WTC11 (cell line): ENCODE measurements at regions not wholly inside any gene's neighbourhood (a gene's known extent, or its start where the extent isn't known, plus 50 kb on each side); places are given as distances from the start of the nearest gene placed in this dataset.

ENCODE experiments used
- ATAC-seq: fragments of 200-7000 bp; cut with Tn5 transposase; 2 replicates; pipeline ENCODE4 v1.10.0; 2021; ENCODE audit warnings: mild to moderate bottlenecking, moderate library complexity
- CTCF ChIA-PET: fragments of 300-600 bp; sonication (Branson Sonifier 250); formaldehyde crosslinking; loops from one replicate; lab custom pipeline; 2021; ENCODE audit warnings: antibody characterized with exemption; lab: Charles Lee
- POLR2A ChIA-PET: fragments of 350-600 bp; sonication (Branson Sonifier 250); formaldehyde crosslinking; loops from one replicate; lab custom pipeline; 2021; ENCODE audit warnings: antibody characterized with exemption; lab: Charles Lee
- DNase-seq: peaks from one replicate; pipeline ENCODE4 v3.0.0; 2021; ENCODE audit warnings: low spot score
- H3K27ac Mint-ChIP-seq: 2 replicates; pipeline ENCODE4 v1.8.0; 2021; ENCODE audit warnings: mixed read lengths
- H3K27me3 Mint-ChIP-seq: 2 replicates; pipeline ENCODE4 v1.8.0; 2021; ENCODE audit warnings: low read depth, mild to moderate bottlenecking, moderate library complexity, mixed read lengths
- H3K36me3 Mint-ChIP-seq: 2 replicates; pipeline ENCODE4 v1.8.0; 2021; ENCODE audit warnings: mixed read lengths
- H3K4me1 Mint-ChIP-seq: 2 replicates; pipeline ENCODE4 v1.8.0; 2022; ENCODE audit warnings: mixed read lengths
- H3K4me3 Mint-ChIP-seq: 2 replicates; pipeline ENCODE4 v1.8.0; 2021; ENCODE audit warnings: mild to moderate bottlenecking, moderate library complexity, mixed read lengths
- H3K9me3 Mint-ChIP-seq: 2 replicates; pipeline ENCODE4 v1.8.0; 2021; ENCODE audit warnings: mixed read lengths
- ATF1 ChIP-seq: sonication (generic); formaldehyde crosslinking; IDR thresholded peaks from 2 replicates; pipeline ENCODE4 v1.8.1; 2023; ENCODE audit warnings: mild to moderate bottlenecking, moderate library complexity, missing genetic modification reagents
- HMGA2 ChIP-seq: fragments of 250-450 bp; sonication (Bioruptor Pico); IDR thresholded peaks from 2 replicates; pipeline ENCODE4 v1.4.0; 2021; ENCODE audit warnings: mild to moderate bottlenecking, moderate library complexity
- IRF2 ChIP-seq: sonication (generic); formaldehyde crosslinking; IDR thresholded peaks from 2 replicates; pipeline ENCODE4 v1.8.0; 2022; ENCODE audit warnings: low read depth, missing genetic modification reagents, borderline replicate concordance
- NR3C1 ChIP-seq: sonication (generic); formaldehyde crosslinking; conservative IDR thresholded peaks from 2 replicates; pipeline ENCODE4 v1.8.1; 2023; ENCODE audit warnings: low read depth, mild to moderate bottlenecking, missing genetic modification reagents
- RELA ChIP-seq: sonication (generic); formaldehyde crosslinking; IDR thresholded peaks from 2 replicates; pipeline ENCODE4 v1.8.1; 2022; ENCODE audit warnings: missing genetic modification reagents, mild to moderate bottlenecking, borderline replicate concordance
- SMAD4 ChIP-seq: sonication (generic); formaldehyde crosslinking; IDR thresholded peaks from 2 replicates; pipeline ENCODE4 v1.8.0; 2022; ENCODE audit warnings: mild to moderate bottlenecking, missing genetic modification reagents
- TP53 ChIP-seq: sonication (generic); formaldehyde crosslinking; IDR thresholded peaks from 2 replicates; pipeline ENCODE4 v1.8.1; 2023; ENCODE audit warnings: mild to moderate bottlenecking, missing genetic modification reagents
- ZNF219 ChIP-seq: sonication (generic); formaldehyde crosslinking; IDR thresholded peaks from 2 replicates; pipeline ENCODE4 v1.8.0; 2023; ENCODE audit warnings: missing genetic modification reagents, mild to moderate bottlenecking, borderline replicate concordance
- ZNF232 ChIP-seq: sonication (generic); formaldehyde crosslinking; IDR thresholded peaks from 2 replicates; pipeline ENCODE4 v1.8.0; 2022; ENCODE audit warnings: mild to moderate bottlenecking, missing genetic modification reagents
- TF ChIP-seq, protein P1 (sequence below): fragments of 250-450 bp; sonication (Bioruptor Pico); IDR thresholded peaks from 2 replicates; pipeline ENCODE4 v2.1.2; 2022; ENCODE audit warnings: mild to moderate bottlenecking, moderate library complexity
- TF ChIP-seq, protein P2 (sequence below): sonication (generic); formaldehyde crosslinking; IDR thresholded peaks from 2 replicates; pipeline ENCODE4 v1.8.0; 2023; ENCODE audit warnings: mild to moderate bottlenecking, missing genetic modification reagents
- TF ChIP-seq, protein P3 (sequence below): sonication (generic); formaldehyde crosslinking; conservative IDR thresholded peaks from 2 replicates; pipeline ENCODE4 v1.8.1; 2022; ENCODE audit warnings: mild to moderate bottlenecking, missing genetic modification reagents
- TF ChIP-seq, protein P4 (sequence below): sonication (generic); formaldehyde crosslinking; IDR thresholded peaks from 2 replicates; pipeline ENCODE4 v1.8.1; 2022; ENCODE audit warnings: mild to moderate bottlenecking, moderate library complexity, missing genetic modification reagents
- TF ChIP-seq, protein P5 (sequence below): sonication (generic); formaldehyde crosslinking; IDR thresholded peaks from 2 replicates; pipeline ENCODE4 v1.8.1; 2022; ENCODE audit warnings: low read depth, mild to moderate bottlenecking, moderate library complexity, missing genetic modification reagents, borderline replicate concordance
- TF ChIP-seq, protein P6 (sequence below): sonication (generic); formaldehyde crosslinking; IDR thresholded peaks from 2 replicates; pipeline ENCODE4 v1.8.1; 2023; ENCODE audit warnings: mild to moderate bottlenecking, moderate library complexity, missing genetic modification reagents
- TF ChIP-seq, protein P7 (sequence below): sonication (generic); formaldehyde crosslinking; conservative IDR thresholded peaks from 2 replicates; pipeline ENCODE4 v1.8.1; 2023; ENCODE audit warnings: mild to moderate bottlenecking, low read depth, missing genetic modification reagents, moderate library complexity
- TF ChIP-seq, protein P8 (sequence below): fragments of 250-450 bp; sonication (Bioruptor Pico); IDR thresholded peaks from 2 replicates; pipeline ENCODE4 v1.9.0; 2021; ENCODE audit warnings: mild to moderate bottlenecking, borderline replicate concordance
- TF ChIP-seq, protein P9 (sequence below): fragments of 200-600 bp; IDR thresholded peaks from 2 replicates; pipeline ENCODE4 v1.8.0; 2022; ENCODE audit warnings: antibody characterized with exemption

DNA sequence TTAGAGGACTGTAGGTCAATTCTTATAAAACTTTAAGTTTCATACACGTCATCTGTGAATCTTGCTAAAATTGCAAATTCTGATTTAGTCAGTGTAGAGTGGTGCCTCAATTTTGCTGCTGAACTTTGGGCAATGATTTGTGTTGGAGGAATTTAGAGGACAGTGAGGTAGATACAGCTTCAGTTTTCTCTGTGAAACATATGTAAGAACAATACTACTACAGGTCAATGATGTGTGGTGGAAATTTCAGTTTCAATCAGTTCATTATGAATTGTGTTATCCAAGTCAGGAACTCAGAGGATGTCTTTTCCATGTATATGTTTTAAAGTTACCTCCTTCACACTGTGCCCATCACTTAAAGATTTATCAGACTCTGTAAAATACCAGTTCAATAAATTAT, 1597.8 kb upstream of the PCDH10 start:
- Mint-ChIP-seq H3K36me3 (no peaks in the 10 kb centered on the region), H3K4me1 (0 out of 2 replicates have a peak, but pooled peaks cover 5% of the 10 kb centered on the region), H3K9me3 (no peaks in the 10 kb centered on the region), H3K27me3 (no peaks in the 10 kb centered on the region), H3K4me3 (no peak overlapping the region), H3K27ac (no peak overlapping the region)
- TF ChIP-seq RELA (CRISPR knock-in tag) = no peak
- TF ChIP-seq ATF1 = no peak
- TF ChIP-seq, protein P1, sequence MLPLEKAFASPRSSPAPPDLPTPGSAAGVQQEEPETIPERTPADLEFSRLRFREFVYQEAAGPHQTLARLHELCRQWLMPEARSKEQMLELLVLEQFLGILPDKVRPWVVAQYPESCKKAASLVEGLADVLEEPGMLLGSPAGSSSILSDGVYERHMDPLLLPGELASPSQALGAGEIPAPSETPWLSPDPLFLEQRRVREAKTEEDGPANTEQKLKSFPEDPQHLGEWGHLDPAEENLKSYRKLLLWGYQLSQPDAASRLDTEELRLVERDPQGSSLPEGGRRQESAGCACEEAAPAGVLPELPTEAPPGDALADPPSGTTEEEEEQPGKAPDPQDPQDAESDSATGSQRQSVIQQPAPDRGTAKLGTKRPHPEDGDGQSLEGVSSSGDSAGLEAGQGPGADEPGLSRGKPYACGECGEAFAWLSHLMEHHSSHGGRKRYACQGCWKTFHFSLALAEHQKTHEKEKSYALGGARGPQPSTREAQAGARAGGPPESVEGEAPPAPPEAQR = no peak
- TF ChIP-seq, protein P2, sequence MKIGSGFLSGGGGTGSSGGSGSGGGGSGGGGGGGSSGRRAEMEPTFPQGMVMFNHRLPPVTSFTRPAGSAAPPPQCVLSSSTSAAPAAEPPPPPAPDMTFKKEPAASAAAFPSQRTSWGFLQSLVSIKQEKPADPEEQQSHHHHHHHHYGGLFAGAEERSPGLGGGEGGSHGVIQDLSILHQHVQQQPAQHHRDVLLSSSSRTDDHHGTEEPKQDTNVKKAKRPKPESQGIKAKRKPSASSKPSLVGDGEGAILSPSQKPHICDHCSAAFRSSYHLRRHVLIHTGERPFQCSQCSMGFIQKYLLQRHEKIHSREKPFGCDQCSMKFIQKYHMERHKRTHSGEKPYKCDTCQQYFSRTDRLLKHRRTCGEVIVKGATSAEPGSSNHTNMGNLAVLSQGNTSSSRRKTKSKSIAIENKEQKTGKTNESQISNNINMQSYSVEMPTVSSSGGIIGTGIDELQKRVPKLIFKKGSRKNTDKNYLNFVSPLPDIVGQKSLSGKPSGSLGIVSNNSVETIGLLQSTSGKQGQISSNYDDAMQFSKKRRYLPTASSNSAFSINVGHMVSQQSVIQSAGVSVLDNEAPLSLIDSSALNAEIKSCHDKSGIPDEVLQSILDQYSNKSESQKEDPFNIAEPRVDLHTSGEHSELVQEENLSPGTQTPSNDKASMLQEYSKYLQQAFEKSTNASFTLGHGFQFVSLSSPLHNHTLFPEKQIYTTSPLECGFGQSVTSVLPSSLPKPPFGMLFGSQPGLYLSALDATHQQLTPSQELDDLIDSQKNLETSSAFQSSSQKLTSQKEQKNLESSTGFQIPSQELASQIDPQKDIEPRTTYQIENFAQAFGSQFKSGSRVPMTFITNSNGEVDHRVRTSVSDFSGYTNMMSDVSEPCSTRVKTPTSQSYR (CRISPR knock-in tag) = no peak
- TF ChIP-seq, protein P3, sequence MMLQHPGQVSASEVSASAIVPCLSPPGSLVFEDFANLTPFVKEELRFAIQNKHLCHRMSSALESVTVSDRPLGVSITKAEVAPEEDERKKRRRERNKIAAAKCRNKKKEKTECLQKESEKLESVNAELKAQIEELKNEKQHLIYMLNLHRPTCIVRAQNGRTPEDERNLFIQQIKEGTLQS (CRISPR knock-in tag) = no peak
- TF ChIP-seq, protein P4, sequence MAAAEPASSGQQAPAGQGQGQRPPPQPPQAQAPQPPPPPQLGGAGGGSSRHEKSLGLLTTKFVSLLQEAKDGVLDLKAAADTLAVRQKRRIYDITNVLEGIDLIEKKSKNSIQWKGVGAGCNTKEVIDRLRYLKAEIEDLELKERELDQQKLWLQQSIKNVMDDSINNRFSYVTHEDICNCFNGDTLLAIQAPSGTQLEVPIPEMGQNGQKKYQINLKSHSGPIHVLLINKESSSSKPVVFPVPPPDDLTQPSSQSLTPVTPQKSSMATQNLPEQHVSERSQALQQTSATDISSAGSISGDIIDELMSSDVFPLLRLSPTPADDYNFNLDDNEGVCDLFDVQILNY (CRISPR knock-in tag) = no peak
- TF ChIP-seq IRF2 = no peak
- TF ChIP-seq ZNF219 (CRISPR knock-in tag) = no peak
- no peak for TF ChIP-seq ZNF232
- TF ChIP-seq, protein P5, sequence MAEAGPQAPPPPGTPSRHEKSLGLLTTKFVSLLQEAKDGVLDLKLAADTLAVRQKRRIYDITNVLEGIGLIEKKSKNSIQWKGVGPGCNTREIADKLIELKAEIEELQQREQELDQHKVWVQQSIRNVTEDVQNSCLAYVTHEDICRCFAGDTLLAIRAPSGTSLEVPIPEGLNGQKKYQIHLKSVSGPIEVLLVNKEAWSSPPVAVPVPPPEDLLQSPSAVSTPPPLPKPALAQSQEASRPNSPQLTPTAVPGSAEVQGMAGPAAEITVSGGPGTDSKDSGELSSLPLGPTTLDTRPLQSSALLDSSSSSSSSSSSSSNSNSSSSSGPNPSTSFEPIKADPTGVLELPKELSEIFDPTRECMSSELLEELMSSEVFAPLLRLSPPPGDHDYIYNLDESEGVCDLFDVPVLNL = no peak
- TF ChIP-seq, protein P6, sequence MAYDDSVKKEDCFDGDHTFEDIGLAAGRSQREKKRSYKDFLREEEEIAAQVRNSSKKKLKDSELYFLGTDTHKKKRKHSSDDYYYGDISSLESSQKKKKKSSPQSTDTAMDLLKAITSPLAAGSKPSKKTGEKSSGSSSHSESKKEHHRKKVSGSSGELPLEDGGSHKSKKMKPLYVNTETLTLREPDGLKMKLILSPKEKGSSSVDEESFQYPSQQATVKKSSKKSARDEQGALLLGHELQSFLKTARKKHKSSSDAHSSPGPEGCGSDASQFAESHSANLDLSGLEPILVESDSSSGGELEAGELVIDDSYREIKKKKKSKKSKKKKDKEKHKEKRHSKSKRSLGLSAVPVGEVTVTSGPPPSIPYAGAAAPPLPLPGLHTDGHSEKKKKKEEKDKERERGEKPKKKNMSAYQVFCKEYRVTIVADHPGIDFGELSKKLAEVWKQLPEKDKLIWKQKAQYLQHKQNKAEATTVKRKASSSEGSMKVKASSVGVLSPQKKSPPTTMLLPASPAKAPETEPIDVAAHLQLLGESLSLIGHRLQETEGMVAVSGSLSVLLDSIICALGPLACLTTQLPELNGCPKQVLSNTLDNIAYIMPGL (CRISPR knock-in tag) = no peak
- TF ChIP-seq, protein P7, sequence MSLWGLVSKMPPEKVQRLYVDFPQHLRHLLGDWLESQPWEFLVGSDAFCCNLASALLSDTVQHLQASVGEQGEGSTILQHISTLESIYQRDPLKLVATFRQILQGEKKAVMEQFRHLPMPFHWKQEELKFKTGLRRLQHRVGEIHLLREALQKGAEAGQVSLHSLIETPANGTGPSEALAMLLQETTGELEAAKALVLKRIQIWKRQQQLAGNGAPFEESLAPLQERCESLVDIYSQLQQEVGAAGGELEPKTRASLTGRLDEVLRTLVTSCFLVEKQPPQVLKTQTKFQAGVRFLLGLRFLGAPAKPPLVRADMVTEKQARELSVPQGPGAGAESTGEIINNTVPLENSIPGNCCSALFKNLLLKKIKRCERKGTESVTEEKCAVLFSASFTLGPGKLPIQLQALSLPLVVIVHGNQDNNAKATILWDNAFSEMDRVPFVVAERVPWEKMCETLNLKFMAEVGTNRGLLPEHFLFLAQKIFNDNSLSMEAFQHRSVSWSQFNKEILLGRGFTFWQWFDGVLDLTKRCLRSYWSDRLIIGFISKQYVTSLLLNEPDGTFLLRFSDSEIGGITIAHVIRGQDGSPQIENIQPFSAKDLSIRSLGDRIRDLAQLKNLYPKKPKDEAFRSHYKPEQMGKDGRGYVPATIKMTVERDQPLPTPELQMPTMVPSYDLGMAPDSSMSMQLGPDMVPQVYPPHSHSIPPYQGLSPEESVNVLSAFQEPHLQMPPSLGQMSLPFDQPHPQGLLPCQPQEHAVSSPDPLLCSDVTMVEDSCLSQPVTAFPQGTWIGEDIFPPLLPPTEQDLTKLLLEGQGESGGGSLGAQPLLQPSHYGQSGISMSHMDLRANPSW (CRISPR knock-in tag) = no peak
- TF ChIP-seq, protein P8, sequence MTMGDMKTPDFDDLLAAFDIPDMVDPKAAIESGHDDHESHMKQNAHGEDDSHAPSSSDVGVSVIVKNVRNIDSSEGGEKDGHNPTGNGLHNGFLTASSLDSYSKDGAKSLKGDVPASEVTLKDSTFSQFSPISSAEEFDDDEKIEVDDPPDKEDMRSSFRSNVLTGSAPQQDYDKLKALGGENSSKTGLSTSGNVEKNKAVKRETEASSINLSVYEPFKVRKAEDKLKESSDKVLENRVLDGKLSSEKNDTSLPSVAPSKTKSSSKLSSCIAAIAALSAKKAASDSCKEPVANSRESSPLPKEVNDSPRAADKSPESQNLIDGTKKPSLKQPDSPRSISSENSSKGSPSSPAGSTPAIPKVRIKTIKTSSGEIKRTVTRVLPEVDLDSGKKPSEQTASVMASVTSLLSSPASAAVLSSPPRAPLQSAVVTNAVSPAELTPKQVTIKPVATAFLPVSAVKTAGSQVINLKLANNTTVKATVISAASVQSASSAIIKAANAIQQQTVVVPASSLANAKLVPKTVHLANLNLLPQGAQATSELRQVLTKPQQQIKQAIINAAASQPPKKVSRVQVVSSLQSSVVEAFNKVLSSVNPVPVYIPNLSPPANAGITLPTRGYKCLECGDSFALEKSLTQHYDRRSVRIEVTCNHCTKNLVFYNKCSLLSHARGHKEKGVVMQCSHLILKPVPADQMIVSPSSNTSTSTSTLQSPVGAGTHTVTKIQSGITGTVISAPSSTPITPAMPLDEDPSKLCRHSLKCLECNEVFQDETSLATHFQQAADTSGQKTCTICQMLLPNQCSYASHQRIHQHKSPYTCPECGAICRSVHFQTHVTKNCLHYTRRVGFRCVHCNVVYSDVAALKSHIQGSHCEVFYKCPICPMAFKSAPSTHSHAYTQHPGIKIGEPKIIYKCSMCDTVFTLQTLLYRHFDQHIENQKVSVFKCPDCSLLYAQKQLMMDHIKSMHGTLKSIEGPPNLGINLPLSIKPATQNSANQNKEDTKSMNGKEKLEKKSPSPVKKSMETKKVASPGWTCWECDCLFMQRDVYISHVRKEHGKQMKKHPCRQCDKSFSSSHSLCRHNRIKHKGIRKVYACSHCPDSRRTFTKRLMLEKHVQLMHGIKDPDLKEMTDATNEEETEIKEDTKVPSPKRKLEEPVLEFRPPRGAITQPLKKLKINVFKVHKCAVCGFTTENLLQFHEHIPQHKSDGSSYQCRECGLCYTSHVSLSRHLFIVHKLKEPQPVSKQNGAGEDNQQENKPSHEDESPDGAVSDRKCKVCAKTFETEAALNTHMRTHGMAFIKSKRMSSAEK (CRISPR knock-in tag) = no peak
- no peak for TF ChIP-seq TP53
- no peak for TF ChIP-seq HMGA2 (CRISPR knock-in tag)
- no peak for TF ChIP-seq NR3C1
- TF ChIP-seq SMAD4 (CRISPR knock-in tag) = no peak
- TF ChIP-seq, protein P9, sequence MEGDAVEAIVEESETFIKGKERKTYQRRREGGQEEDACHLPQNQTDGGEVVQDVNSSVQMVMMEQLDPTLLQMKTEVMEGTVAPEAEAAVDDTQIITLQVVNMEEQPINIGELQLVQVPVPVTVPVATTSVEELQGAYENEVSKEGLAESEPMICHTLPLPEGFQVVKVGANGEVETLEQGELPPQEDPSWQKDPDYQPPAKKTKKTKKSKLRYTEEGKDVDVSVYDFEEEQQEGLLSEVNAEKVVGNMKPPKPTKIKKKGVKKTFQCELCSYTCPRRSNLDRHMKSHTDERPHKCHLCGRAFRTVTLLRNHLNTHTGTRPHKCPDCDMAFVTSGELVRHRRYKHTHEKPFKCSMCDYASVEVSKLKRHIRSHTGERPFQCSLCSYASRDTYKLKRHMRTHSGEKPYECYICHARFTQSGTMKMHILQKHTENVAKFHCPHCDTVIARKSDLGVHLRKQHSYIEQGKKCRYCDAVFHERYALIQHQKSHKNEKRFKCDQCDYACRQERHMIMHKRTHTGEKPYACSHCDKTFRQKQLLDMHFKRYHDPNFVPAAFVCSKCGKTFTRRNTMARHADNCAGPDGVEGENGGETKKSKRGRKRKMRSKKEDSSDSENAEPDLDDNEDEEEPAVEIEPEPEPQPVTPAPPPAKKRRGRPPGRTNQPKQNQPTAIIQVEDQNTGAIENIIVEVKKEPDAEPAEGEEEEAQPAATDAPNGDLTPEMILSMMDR = no peak
- ChIA-PET POLR2A (no interaction called here), CTCF (no interaction called here)
- no peak for ATAC-seq
- no peak for DNase-seq
